ENCODE measurements at regions not wholly inside any gene's neighbourhood (a gene's known extent, or its start where the extent isn't known, plus 50 kb on each side); places are given as distances from the start of the nearest gene placed in this dataset.

DNA sequence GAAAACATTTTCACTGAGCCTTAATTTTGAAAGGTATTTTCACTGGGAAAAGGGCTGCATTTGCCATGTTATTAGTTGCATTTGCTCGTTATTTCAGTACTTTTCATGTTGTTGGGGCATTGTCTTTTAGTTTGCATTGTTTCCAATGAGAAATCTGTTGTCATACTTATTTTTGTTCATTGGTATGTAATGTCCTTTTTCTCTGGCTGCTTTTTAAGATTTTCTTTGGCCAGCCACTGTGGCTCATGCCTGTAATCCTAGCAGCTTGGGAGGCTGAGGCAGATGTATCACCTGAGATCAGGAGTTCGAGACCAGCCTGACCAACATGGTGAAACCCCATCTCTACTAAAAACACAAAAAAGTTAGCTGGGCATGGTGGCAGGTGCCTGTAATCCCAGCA lies 379.9 kb downstream of the SAMD5 start:
- Histone ChIP-seq H3K36me3 (ENCODE audit: control insufficient read depth in 2 of 2, insufficient read depth in 2 of 2, low read length in 2 of 2) (no peaks in the 10 kb centered on the region), H3K27ac (ENCODE audit: low read depth in 2 of 2, low read length in 2 of 2) (no peak overlapping the region), H3K9ac (ENCODE audit: low read depth in 1 of 2, low read length in 2 of 2) (no peak overlapping the region), H3K27me3 (ENCODE audit: control insufficient read depth in 2 of 2, insufficient read depth in 2 of 2, low read length in 2 of 2) (no peaks in the 10 kb centered on the region), H3K9me3 (ENCODE audit: control insufficient read depth in 2 of 2, low read length in 2 of 2) (peaks cover 0 to 3% of the 10 kb centered on the region in 2 donors), H3K4me3 (ENCODE audit: low read length in 2 of 2) (no peak overlapping the region), H3K4me1 (ENCODE audit: control insufficient read depth in 2 of 2, insufficient read depth in 2 of 2, low read length in 2 of 2) (no peaks in the 10 kb centered on the region)

DNA sequence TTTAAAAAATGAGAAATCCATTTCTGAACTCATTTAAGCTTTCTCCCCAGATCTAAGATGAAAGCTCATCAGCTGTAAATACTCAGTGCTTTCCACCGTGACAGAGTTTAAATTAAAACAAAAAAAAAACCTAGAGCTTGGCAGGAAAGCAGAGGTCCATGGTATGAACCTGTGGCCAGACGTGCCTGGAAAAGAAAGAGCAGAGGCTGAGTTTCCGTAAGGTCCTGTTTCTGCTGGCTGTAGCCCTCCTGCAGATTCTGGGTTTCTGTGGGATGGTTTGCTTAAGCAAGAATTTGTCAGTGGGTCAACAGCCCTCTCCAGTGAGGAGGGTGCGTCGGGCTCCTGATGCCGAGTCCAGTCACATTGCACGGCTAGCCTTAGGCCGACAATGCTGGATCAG lies 383.2 kb downstream of the SAMD5 start:
- Histone ChIP-seq H3K4me1 (ENCODE audit: control insufficient read depth in 2 of 2, insufficient read depth in 2 of 2, low read length in 2 of 2) (no peaks in the 10 kb centered on the region), H3K9me3 (ENCODE audit: control insufficient read depth in 2 of 2, low read length in 2 of 2) (peaks cover 0 to 1% of the 10 kb centered on the region in 2 donors), H3K27ac (ENCODE audit: low read depth in 2 of 2, low read length in 2 of 2) (no peak overlapping the region), H3K36me3 (ENCODE audit: control insufficient read depth in 2 of 2, insufficient read depth in 2 of 2, low read length in 2 of 2) (no peaks in the 10 kb centered on the region), H3K27me3 (ENCODE audit: control insufficient read depth in 2 of 2, insufficient read depth in 2 of 2, low read length in 2 of 2) (no peaks in the 10 kb centered on the region), H3K4me3 (ENCODE audit: low read length in 2 of 2) (no peak overlapping the region), H3K9ac (ENCODE audit: low read depth in 1 of 2, low read length in 2 of 2) (no peak overlapping the region)

DNA sequence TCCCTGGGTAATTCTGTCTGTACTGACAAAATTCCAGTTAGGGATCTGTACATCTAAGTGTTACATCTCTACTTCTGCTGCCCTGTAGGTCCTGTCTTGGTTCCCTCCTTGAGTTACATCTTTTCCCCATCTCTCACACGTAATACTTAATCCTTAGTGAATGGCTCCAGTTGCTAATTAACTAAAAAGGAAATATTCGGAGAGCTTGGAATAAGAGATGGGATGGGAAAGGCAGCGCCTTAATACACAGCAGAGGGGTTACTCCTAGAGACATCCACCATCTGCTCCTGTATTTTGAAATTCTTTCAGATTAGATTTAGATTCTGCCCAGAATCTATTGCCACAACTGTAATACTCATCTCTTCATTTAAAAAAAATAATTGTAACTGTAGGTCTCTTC lies 384.0 kb downstream of the SAMD5 start:
- Histone ChIP-seq H3K27me3 (ENCODE audit: control insufficient read depth in 2 of 2, insufficient read depth in 2 of 2, low read length in 2 of 2) (no peaks in the 10 kb centered on the region), H3K9me3 (ENCODE audit: control insufficient read depth in 2 of 2, low read length in 2 of 2) (no peaks in the 10 kb centered on the region), H3K27ac (ENCODE audit: low read depth in 2 of 2, low read length in 2 of 2) (no peak overlapping the region), H3K4me1 (ENCODE audit: control insufficient read depth in 2 of 2, insufficient read depth in 2 of 2, low read length in 2 of 2) (no peaks in the 10 kb centered on the region), H3K9ac (ENCODE audit: low read depth in 1 of 2, low read length in 2 of 2) (no peak overlapping the region), H3K4me3 (ENCODE audit: low read length in 2 of 2) (no peak overlapping the region), H3K36me3 (ENCODE audit: control insufficient read depth in 2 of 2, insufficient read depth in 2 of 2, low read length in 2 of 2) (no peaks in the 10 kb centered on the region)

DNA sequence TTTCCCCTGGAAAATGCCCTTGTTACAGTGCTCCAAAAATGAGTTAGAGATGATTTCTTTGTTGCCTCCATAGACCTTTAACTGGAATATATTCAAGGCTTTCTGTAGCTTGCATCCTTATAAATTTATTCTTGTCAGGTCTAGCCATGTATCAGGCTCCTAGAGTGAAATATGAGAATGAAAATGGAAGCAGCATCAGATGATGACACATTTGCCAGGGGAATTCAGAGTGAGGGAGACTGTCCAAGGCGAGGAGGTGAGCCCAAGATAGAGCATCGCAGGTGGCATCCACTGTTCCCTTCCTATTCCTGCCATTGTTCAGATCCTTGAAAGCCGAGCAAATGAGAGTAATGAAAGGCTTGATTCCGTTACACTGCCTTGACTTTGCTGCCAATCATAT lies 386.8 kb downstream of the SAMD5 start:
- Histone ChIP-seq H3K36me3 (ENCODE audit: control insufficient read depth in 2 of 2, insufficient read depth in 2 of 2, low read length in 2 of 2) (no peaks in the 10 kb centered on the region), H3K9ac (ENCODE audit: low read depth in 1 of 2, low read length in 2 of 2) (no peak overlapping the region), H3K4me3 (ENCODE audit: low read length in 2 of 2) (no peak overlapping the region), H3K9me3 (ENCODE audit: control insufficient read depth in 2 of 2, low read length in 2 of 2) (no peaks in the 10 kb centered on the region), H3K4me1 (ENCODE audit: control insufficient read depth in 2 of 2, insufficient read depth in 2 of 2, low read length in 2 of 2) (no peaks in the 10 kb centered on the region), H3K27ac (ENCODE audit: low read depth in 2 of 2, low read length in 2 of 2) (no peak overlapping the region), H3K27me3 (ENCODE audit: control insufficient read depth in 2 of 2, insufficient read depth in 2 of 2, low read length in 2 of 2) (no peaks in the 10 kb centered on the region)

DNA sequence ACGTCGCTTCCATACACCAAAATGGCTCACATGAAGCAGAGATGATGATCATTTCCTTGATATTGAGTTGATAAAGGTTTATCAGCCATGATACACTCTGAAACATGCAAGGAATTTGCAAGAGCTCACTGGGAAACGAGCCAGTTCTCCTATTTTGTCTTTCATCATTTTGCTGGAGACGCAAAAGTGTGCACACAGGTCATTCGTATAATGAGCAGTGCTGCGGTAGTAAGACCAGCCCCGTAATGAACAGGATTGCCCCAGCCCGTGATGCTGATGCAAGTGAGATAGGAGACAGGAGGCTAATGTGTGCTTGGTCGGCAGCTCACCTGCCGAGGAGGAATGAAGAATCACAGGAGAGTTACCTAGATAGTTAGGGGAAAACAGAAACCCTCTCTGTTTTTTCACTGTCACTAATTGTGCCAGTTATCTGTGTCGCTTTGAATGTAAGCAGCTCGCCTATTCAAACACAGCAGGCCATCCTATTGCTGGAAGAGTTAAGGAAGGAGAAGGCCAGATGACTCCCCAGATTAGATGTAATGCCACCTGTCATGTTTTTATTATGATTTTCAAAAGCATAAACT lies 391.8 kb downstream of the SAMD5 start:
- H3K36me3 ChIP-seq (ENCODE audit: control insufficient read depth in 2 of 2, insufficient read depth in 2 of 2, low read length in 2 of 2), result no peaks in the 10 kb centered on the region
- no peak overlapping the region for H3K4me3 ChIP-seq (ENCODE audit: low read length in 2 of 2)
- no peaks in the 10 kb centered on the region for H3K9me3 ChIP-seq (ENCODE audit: control insufficient read depth in 2 of 2, low read length in 2 of 2)
- no peak overlapping the region for H3K9ac ChIP-seq (ENCODE audit: low read depth in 1 of 2, low read length in 2 of 2)
- H3K4me1 ChIP-seq (ENCODE audit: control insufficient read depth in 2 of 2, insufficient read depth in 2 of 2, low read length in 2 of 2), result no peaks in the 10 kb centered on the region
- no peak overlapping the region for H3K27ac ChIP-seq (ENCODE audit: low read depth in 2 of 2, low read length in 2 of 2)
- H3K27me3 ChIP-seq (ENCODE audit: control insufficient read depth in 2 of 2, insufficient read depth in 2 of 2, low read length in 2 of 2), result no peaks in the 10 kb centered on the region

DNA sequence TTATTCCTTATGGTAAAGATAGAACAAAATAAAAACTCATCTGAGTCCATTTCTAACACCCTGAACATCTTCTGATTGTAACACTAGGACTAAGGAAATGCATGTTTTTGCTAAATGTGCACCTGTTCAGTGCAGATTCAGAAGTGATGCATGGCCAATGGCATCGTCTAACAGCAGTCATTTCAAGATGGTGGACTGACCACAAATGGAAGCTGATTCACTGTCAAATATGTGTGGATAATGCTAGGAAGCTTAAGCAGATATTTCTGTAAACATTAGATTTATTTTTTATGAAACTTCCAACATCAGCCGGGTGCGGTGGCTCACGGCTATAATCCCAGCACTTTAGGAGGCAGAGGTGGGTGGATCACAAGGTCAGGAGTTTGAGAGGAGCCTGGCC lies 394.8 kb downstream of the SAMD5 start:
- Histone ChIP-seq H3K4me3 (ENCODE audit: low read length in 2 of 2) (no peak overlapping the region), H3K4me1 (ENCODE audit: control insufficient read depth in 2 of 2, insufficient read depth in 2 of 2, low read length in 2 of 2) (no peaks in the 10 kb centered on the region), H3K36me3 (ENCODE audit: control insufficient read depth in 2 of 2, insufficient read depth in 2 of 2, low read length in 2 of 2) (no peaks in the 10 kb centered on the region), H3K9ac (ENCODE audit: low read depth in 1 of 2, low read length in 2 of 2) (no peak overlapping the region), H3K27ac (ENCODE audit: low read depth in 2 of 2, low read length in 2 of 2) (no peak overlapping the region), H3K27me3 (ENCODE audit: control insufficient read depth in 2 of 2, insufficient read depth in 2 of 2, low read length in 2 of 2) (no peaks in the 10 kb centered on the region), H3K9me3 (ENCODE audit: control insufficient read depth in 2 of 2, low read length in 2 of 2) (no peaks in the 10 kb centered on the region)

DNA sequence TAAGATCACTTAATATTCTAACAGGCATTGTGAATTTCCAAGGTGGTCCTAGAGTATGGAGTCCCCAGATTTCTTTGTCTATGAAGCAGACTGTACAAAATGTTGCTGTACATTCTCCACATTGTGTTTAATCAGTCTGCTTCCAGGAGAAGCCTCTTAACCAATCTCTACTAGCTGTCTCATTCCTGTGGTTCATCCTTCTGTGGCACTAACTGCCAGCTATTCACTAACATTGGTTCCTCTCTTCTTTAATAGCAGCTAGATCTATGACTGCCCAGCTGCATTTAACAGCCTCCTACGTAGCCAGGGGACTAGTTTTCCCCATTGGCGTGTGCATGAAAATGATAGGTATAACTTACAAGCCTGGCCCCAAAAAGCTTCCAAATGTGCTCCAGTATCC lies 395.4 kb downstream of the SAMD5 start:
- Histone ChIP-seq H3K27ac (ENCODE audit: low read depth in 2 of 2, low read length in 2 of 2) (no peak overlapping the region), H3K4me3 (ENCODE audit: low read length in 2 of 2) (no peak overlapping the region), H3K36me3 (ENCODE audit: control insufficient read depth in 2 of 2, insufficient read depth in 2 of 2, low read length in 2 of 2) (no peaks in the 10 kb centered on the region), H3K27me3 (ENCODE audit: control insufficient read depth in 2 of 2, insufficient read depth in 2 of 2, low read length in 2 of 2) (no peaks in the 10 kb centered on the region), H3K9me3 (ENCODE audit: control insufficient read depth in 2 of 2, low read length in 2 of 2) (no peaks in the 10 kb centered on the region), H3K9ac (ENCODE audit: low read depth in 1 of 2, low read length in 2 of 2) (no peak overlapping the region), H3K4me1 (ENCODE audit: control insufficient read depth in 2 of 2, insufficient read depth in 2 of 2, low read length in 2 of 2) (no peaks in the 10 kb centered on the region)

DNA sequence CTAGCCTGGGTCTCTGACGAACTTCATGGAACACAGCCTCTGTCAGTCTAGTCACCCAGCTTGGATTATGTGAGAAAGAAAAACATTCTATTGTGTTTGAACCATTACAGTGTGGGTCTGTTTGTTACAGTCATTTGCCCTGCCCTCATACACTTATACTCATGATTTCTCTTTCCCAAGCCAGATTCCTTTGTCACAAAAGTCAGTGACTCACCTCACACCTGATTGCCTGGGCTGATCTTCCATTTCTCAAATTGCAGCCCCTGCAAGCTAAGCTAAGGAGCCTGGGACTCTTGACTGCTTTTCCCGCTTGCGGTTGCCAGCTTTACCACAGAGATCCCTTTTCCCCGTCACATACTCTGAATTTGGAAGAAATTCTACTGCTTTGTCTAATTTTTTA lies 395.9 kb downstream of the SAMD5 start:
- Histone ChIP-seq H3K9ac (ENCODE audit: low read depth in 1 of 2, low read length in 2 of 2) (no peak overlapping the region), H3K27ac (ENCODE audit: low read depth in 2 of 2, low read length in 2 of 2) (no peak overlapping the region), H3K9me3 (ENCODE audit: control insufficient read depth in 2 of 2, low read length in 2 of 2) (no peaks in the 10 kb centered on the region), H3K4me3 (ENCODE audit: low read length in 2 of 2) (no peak overlapping the region), H3K27me3 (ENCODE audit: control insufficient read depth in 2 of 2, insufficient read depth in 2 of 2, low read length in 2 of 2) (no peaks in the 10 kb centered on the region), H3K36me3 (ENCODE audit: control insufficient read depth in 2 of 2, insufficient read depth in 2 of 2, low read length in 2 of 2) (no peaks in the 10 kb centered on the region), H3K4me1 (ENCODE audit: control insufficient read depth in 2 of 2, insufficient read depth in 2 of 2, low read length in 2 of 2) (no peaks in the 10 kb centered on the region)

DNA sequence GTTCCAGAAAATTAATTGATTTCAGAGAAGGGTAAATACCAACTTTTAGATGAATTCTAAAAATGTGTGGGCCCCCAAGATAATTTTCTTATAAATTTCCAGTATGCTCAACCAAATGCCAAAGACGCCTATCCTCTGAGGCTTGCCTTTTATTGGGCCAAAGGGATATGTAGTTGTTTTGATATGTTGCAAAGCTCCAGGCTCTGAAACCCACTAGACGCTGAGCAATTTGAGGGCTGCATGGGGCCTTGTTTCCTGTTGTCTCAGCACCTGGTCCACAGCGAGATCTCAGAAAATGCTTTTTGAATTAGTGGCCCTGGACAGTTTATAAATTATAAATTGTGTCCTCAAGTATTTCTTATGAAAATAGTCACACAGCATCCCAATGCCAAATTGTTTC lies 397.2 kb downstream of the SAMD5 start:
- Histone ChIP-seq H3K4me3 (ENCODE audit: low read length in 2 of 2) (no peak overlapping the region), H3K4me1 (ENCODE audit: control insufficient read depth in 2 of 2, insufficient read depth in 2 of 2, low read length in 2 of 2) (no peaks in the 10 kb centered on the region), H3K27me3 (ENCODE audit: control insufficient read depth in 2 of 2, insufficient read depth in 2 of 2, low read length in 2 of 2) (no peaks in the 10 kb centered on the region), H3K9ac (ENCODE audit: low read depth in 1 of 2, low read length in 2 of 2) (no peak overlapping the region), H3K9me3 (ENCODE audit: control insufficient read depth in 2 of 2, low read length in 2 of 2) (no peaks in the 10 kb centered on the region), H3K36me3 (ENCODE audit: control insufficient read depth in 2 of 2, insufficient read depth in 2 of 2, low read length in 2 of 2) (no peaks in the 10 kb centered on the region), H3K27ac (ENCODE audit: low read depth in 2 of 2, low read length in 2 of 2) (no peak overlapping the region)

DNA sequence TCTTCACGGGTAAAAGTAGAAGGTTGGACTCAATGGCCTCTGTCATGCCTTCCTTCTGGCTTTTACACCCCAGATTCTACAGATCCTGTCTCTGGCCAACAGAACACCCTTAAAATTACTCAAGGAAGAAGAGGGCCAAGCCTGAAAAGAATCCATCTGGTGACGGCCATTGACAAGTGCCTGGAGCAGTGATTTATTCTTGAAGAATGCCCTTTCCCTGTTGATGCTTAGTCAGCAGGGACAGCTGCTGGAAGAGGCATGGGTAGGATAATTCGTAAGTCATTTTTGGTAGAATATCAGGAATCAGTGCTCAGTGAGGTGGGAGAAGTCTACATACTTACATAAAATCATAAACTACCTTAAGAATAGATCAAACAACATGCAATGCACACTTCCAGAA lies 397.9 kb downstream of the SAMD5 start:
- Histone ChIP-seq H3K27me3 (ENCODE audit: control insufficient read depth in 2 of 2, insufficient read depth in 2 of 2, low read length in 2 of 2) (no peaks in the 10 kb centered on the region), H3K9ac (ENCODE audit: low read depth in 1 of 2, low read length in 2 of 2) (no peak overlapping the region), H3K4me3 (ENCODE audit: low read length in 2 of 2) (no peak overlapping the region), H3K36me3 (ENCODE audit: control insufficient read depth in 2 of 2, insufficient read depth in 2 of 2, low read length in 2 of 2) (no peaks in the 10 kb centered on the region), H3K9me3 (ENCODE audit: control insufficient read depth in 2 of 2, low read length in 2 of 2) (no peaks in the 10 kb centered on the region), H3K27ac (ENCODE audit: low read depth in 2 of 2, low read length in 2 of 2) (no peak overlapping the region), H3K4me1 (ENCODE audit: control insufficient read depth in 2 of 2, insufficient read depth in 2 of 2, low read length in 2 of 2) (no peaks in the 10 kb centered on the region)

DNA sequence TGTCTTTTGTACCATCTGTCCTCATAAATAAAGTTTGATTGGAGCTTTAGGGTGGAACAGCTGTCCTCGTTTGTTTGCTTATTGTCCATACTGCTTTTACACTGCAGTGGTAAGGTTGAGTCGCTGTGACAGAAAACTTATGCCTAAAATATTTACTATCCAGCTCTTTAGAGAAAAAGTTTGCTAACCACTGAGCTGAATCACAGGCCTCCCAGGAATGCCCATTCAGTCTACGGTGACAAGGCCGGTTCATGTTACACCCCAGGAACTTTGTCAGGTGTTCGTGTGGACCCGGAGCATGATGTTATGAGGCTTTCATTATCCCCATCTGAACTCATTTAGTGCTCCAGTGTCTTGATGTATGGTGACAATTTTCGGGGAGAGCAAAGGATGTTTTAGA lies 401.1 kb downstream of the SAMD5 start:
- no peaks in the 10 kb centered on the region for H3K36me3 ChIP-seq (ENCODE audit: control insufficient read depth in 2 of 2, insufficient read depth in 2 of 2, low read length in 2 of 2)
- no peaks in the 10 kb centered on the region for H3K9me3 ChIP-seq (ENCODE audit: control insufficient read depth in 2 of 2, low read length in 2 of 2)
- no peak overlapping the region for H3K27ac ChIP-seq (ENCODE audit: low read depth in 2 of 2, low read length in 2 of 2)
- no peak overlapping the region for H3K4me3 ChIP-seq (ENCODE audit: low read length in 2 of 2)
- H3K9ac ChIP-seq (ENCODE audit: low read depth in 1 of 2, low read length in 2 of 2), result no peak overlapping the region
- H3K27me3 ChIP-seq (ENCODE audit: control insufficient read depth in 2 of 2, insufficient read depth in 2 of 2, low read length in 2 of 2), result no peaks in the 10 kb centered on the region
- H3K4me1 ChIP-seq (ENCODE audit: control insufficient read depth in 2 of 2, insufficient read depth in 2 of 2, low read length in 2 of 2), result no peaks in the 10 kb centered on the region
